ENCODE measurements at regions not wholly inside any gene's neighbourhood (a gene's known extent, or its start where the extent isn't known, plus 50 kb on each side); places are given as distances from the start of the nearest gene placed in this dataset.

- no peak for DNase-seq
Measured at GRCh38 chr13:33891196-33891742, 73.3 kb downstream of the RFC3 start.

DNA sequence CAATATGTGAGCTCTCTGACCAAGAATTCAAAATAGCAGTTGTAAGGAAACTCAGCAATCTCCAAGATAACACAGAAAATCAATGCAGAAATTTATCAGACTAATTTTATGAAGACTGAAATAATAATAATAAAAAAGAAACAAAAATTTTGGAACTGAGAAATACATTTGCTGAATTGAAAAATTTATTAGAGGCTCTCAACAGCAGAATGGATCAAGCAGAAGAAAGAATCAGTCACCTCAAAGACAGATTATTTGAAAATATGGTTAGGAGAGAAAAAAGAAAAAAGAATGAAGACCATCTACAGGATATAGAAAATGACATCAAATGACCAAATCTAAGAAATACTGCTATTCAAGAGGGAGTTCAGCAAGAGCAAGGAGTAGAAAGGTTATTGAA, 75.6 kb downstream of the RFC3 start:
- DNase-seq, result no peak

GRCh38 chr13:33904431-33904830, 86.5 kb downstream of the RFC3 start:
- no peak for DNase-seq

DNA sequence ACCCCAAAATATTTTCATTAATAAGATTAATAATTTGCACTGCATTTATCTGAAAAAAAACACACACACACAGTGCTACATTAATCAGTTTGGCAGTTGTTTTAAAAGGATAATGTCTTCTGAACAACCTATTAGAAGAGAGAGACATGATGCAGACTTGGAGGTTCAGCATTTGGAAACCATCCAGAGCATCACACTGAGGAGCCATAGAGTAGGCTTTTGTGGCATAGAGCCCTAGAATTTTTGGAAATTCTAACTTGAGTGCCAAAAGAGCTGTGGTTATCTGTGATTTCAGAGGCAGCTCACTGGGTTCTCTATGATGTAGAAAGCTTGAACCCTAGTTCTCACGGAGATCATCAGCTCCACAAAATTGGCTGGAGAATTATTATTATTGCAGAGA, 90.2 kb downstream of the RFC3 start:
- DNase-seq, result no peak

DNA sequence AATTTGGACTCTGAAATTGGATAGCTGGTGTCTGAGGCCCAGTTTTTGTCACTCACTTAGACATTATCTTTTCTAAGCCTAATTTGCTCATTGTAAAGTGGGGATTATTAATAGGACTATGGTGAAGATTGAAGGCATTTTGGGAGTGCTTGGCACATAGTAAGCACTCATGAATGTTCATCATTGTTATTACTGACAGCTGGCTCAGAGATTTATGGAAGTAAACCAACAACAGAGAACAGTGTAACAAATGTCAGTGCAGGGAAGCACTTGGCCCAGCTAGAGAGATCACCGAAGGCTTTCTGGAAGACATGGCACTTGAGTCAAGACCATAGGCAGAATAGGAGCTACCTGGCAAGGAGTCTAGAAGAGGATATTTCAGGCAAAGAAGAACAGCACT, 92.3 kb downstream of the RFC3 start:
- no peak for DNase-seq

GRCh38 chr13:33911521-33911920, 93.6 kb downstream of the RFC3 start:
- DNase-seq, result no peak

DNA sequence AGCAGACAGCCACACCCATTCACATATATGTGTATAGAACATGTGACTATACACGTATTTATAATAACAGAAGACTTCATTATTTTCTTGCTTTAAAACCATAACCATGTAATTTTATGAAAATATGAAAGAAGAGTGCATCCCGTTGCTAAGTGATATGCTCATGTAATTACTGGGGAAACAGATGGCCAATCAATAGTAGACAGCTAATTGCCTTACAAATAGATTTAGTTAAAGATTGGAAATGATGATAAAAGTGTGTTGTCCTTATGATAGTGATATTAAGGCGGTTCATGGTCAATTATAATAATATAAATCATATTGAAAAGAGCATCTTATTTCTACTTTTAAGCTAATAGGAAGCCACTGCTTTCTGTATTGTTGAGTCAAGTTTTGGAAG, 95.9 kb downstream of the RFC3 start:
- DNase-seq, result no peak

DNA sequence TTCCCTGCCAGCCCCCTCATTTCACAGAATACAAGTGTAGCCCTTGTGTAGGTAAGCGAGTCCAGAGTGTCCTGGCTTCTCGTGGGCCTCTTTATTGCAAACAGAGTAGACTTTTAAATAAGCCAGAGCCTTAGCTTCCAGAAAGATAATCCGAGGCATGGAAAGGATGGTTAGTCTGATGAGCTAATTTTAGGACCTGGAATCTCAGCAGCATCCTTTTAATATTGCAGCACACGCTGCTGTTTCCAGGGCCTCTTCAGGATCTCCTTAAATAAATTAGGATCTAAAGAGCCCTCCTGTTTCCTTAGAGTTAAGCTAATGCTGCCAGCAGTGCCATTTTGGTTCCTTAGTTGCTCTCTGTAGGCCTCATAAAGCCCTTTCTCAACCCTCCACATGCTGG, 99.2 kb downstream of the RFC3 start:
- DNase-seq, result no peak

DNA sequence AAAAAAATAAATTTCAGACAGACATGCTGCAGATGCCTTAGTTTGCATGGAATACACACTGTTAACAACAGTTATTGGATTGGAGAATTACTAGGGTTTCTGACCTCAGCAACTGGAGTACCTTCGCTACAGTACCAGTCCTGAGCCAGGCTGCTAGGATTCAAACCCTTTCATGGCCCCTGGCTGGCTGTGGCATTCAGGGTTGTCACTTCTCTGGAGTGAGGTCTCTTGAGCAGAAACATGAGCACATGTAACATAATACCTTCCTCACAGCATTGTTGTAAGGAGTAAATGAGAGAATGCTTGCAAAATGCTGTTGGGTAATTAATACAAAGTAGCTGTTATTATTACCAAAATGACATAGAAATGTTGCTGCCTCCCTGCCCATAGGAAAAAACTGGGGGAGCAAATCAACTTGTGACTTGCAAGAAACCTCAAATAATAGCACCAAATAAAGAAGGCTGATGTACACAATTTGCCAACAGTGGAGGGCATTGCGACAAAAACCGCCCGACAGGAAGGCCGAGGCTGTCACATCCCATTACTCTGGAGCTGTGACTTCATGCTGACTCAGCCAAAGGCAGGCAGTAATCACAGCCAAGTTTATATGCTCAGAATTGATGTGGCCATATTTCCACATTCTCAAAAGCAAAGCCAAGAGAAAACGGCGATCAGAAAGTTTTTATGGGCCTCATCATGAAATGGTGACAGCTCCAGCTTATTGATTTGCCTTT, 100.4 kb downstream of the RFC3 start:
- no peak for DNase-seq

DNA sequence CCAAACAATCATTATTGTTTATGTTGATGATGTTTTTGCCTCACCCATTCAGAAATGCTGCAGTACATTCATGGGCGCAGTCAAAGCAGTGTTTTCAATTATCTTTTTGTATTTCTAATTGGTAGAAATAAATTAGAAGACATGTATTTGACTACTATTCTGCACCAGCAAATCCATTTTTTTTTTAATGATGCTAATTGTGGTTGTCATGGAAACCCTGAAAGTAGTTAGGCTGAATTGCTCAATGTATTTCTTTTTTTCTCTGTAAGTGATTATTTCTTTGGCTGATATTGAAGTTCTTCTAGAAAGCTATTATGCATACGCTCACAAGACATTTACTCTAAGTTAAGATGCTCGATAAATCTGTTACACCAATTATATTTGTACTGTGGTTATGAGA, 101.2 kb downstream of the RFC3 start:
- DNase-seq, result no peak

- DNase-seq, result no peak
Measured at GRCh38 chr13:33925563-33925962, 107.6 kb downstream of the RFC3 start.

DNA sequence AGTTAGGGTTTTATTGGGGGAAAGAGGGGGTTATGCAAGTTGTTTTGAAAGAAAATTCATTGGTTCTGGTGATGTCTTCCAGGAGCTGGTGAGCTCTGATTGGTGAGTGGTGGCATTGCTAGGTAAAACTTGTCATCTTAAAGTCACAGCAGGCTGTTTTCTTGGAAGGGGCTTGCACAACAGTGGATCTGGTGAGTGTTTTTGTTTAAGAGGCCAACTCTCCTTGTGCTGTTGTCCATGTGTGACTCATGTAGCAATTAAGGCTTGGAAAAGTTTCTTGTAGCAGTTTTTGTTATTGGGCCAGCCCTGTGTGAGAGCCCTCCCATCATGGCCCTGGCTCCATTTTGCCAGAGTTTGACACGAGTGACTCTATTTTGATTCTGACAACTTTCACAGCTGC, 109.4 kb downstream of the RFC3 start:
- DNase-seq, result no peak

DNA sequence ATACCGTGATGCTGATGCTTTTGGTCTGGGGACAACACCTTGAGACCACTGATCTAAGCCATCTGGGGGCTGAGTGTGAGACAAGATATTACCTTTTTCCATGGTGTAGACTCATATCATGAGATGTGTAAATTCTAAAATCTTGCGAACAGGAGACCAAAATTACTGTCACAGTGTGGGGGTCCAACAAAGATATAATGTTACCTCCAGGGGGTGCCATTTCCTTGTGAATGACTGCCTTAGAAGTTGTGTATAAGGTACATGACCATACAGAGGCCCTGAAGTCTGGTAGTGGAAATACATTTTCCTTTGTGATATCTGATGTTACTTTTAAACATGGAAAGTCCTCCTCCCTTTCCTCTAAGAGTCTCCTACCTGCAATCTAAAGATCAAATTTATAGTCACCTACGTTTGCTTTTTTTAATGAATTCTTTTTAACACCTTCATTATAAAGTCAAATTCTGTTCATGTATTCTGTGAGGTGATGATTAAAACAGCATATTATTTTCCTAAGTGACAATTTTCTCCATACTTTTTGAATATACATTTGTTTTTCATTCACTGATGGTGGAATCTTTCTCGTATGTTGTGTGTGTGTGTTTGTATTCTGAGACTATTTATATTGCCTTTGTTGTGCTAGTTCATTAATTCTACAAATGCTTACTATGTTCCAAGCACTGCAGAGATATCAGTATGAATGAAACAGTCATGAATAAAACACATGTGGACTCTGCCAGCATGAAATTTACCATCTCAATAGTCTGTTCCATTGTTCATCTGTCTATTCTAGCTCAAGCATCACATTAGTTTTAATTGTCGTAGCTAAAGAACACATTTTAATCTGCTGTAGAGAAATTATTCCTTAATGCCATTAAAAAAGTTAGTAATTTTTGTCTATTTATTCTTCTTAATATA, 113.7 kb downstream of the RFC3 start:
- no peak for DNase-seq

DNA sequence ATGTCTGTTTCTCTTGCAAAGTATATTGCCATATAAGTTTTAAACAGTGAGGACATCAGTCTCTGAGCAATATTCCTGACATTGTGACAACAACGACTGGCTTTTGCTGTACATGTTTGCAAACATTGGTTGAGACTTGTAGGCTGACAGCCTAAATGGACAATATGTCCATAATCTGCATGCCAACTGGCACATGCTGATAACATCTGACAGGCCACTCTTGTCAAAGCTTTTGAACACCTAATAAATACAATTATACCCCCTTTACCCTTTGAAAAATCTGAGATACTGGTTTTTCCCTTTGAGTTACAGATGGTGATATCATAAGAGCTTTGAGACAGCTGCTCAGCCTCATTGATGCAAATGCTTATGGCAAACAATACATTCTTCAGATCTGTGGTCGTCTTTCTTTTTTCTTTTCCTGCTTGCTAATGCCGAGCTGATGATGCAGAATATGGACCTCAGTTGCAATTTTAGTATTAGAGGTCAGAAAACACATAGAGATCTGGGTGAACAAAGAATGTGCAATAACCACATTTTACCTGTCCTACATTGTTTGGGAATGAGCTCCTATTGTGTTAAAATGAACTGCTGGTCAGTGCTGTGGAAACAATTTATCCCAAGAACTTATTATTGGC, 114.9 kb downstream of the RFC3 start:
- DNase-seq, result no peak

DNA sequence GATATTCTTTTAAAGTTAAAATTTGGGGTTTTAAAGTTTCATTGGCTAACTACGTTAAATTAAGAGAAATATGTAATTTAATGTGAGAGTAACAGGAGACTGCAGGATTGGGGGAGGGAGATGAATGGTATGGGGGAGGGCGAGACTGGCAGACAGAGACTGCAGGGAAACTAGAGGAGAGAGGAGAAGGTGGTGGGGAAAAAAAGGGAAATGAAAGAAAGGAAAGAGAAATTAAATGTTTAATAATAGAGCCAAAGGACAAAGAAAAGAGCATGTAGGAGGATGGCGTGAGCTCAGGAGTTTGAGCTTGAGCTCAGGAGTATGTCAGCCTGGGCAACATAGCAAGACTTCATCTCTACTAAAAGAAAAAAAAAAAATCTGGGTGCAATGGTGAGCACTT, 115.9 kb downstream of the RFC3 start:
- DNase-seq, result no peak

GRCh38 chr13:33934343-33934742, 116.4 kb downstream of the RFC3 start:
- DNase-seq, result no peak

GRCh38 chr13:33934951-33935371, 117.0 kb downstream of the RFC3 start:
- DNase-seq, result no peak

GRCh38 chr13:33935969-33936368, 118.0 kb downstream of the RFC3 start:
- no peak for DNase-seq

- no peak for DNase-seq
Measured at GRCh38 chr13:33937373-33938098, 119.6 kb downstream of the RFC3 start.

DNA sequence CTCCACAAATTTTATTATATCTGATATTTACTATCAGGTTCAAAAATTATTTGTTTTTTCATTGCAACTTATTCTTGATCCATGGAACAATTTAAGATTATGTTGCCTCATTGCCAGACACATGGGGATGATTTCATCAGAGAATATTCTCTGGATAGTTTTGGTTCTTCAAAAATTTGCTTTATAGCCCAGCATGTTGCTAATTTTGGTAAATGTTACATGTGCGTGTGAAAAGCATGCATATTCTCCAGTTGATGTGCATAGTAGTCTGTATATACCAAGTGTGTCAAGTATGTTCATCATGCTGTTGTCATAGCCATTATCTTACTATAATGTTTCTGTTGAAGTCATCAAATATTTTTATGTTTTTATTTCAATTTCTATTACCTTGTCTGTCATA, 122.3 kb downstream of the RFC3 start:
- DNase-seq, result no peak

DNA sequence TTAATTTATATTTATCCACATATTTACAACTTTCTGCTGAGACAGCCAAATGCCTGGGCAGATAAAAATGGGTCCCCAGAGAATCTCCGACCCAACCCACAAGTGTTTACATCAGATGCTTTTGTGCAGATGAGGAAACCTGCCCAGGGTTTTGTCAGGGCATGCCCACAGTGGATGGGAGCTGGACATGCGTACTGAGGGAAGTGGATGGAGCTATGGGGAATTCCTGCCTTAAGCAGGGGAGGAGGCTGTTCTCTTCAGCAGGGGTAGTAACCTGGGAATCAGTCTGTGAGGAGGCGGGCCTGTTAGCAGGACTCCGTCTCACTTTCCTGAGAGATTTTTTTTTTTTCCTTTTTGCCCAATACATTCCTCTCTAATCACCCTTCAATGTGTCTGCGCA, 122.9 kb downstream of the RFC3 start:
- no peak for DNase-seq

DNA sequence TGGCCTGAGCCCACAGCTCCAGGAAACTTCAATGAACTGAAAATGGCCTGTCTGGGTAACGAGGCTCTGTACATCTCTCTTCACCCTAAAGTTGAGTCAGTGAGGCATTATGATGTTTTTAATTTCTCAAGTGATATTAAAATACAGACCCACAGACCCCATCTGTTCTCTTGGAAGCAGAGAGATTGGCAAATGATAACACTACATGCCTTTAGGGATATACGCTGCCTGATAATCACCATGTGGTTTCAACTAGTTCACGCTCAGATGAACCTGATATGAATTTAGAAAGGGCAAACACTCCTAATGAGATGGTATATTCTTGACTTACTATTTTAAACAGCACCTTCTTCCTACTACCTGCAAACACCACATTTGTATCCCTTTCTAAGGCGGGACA, 127.5 kb downstream of the RFC3 start:
- DNase-seq, result no peak

DNA sequence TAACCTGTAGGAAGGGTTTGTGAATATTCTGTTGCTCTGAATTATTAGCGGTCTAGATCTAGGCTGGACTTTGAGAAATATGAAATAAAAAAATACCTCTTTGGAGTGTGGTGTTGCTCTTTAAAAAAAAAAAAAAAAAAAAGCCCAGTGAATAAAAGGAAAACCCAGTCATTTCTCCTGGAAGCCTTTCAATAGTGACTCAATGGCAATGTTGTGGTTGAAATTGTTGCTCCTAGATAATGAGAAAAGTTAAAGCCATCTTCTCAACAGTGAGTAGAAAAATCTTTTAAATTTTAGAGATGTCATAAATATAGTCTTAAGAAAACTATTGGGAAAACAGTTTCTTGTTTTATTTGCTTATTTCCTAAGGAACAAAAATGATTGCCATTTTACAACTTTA, 135.3 kb downstream of the RFC3 start:
- no peak for DNase-seq

Measured in 8988T (cell line).